Calu3 (cell line): ENCODE measurements at regions not wholly inside any gene's neighbourhood (a gene's known extent, or its start where the extent isn't known, plus 50 kb on each side); places are given as distances from the start of the nearest gene placed in this dataset.

ENCODE experiments used
- BruUV-seq: library from RNA; stranded (reverse); fragments of 400-500 nt; replicated peaks from 2 replicates; lab custom pipeline; 2021; lab: Mats Ljungman, UMichigan
- CTCF ChIA-PET: fragments of 300-600 bp; sonication (Branson Sonifier 250); formaldehyde crosslinking; loops from one replicate; lab custom pipeline; 2022; ENCODE audit warnings: antibody characterized with exemption; lab: Charles Lee
- DNase-seq: peaks from one replicate; pipeline ENCODE4 v3.0.0; 2022
- H3K27ac Mint-ChIP-seq: one replicate; pipeline ENCODE4 v1.8.0; 2022; ENCODE audit warnings: mixed read lengths; ENCODE audit not compliant: unreplicated experiment
- H3K27me3 Mint-ChIP-seq: one replicate; pipeline ENCODE4 v1.8.0; 2022; ENCODE audit warnings: mixed read lengths; ENCODE audit not compliant: unreplicated experiment
- H3K36me3 Mint-ChIP-seq: one replicate; pipeline ENCODE4 v1.8.0; 2022; ENCODE audit warnings: mild to moderate bottlenecking, moderate library complexity, mixed read lengths; ENCODE audit not compliant: insufficient read depth, unreplicated experiment
- H3K4me1 Mint-ChIP-seq: one replicate; pipeline ENCODE4 v1.8.0; 2022; ENCODE audit warnings: mild to moderate bottlenecking, low read depth, mixed read lengths; ENCODE audit not compliant: unreplicated experiment
- H3K4me3 Mint-ChIP-seq: one replicate; pipeline ENCODE4 v1.8.0; 2022; ENCODE audit warnings: mild to moderate bottlenecking, low read depth, moderate library complexity, mixed read lengths; ENCODE audit not compliant: unreplicated experiment
- H3K9me3 Mint-ChIP-seq: one replicate; pipeline ENCODE4 v1.8.0; 2022; ENCODE audit warnings: low read depth, mixed read lengths; ENCODE audit not compliant: unreplicated experiment
- intact Hi-C: fragments of 100-400 bp; cut with micrococcal nuclease; formaldehyde crosslinking; loops from one replicate; pipeline ENCODE4 v1.10.0; 2022; ENCODE audit not compliant: unreplicated experiment
- TF ChIP-seq, protein P1 (sequence below): fragments of 200-600 bp; IDR thresholded peaks from one replicate; pipeline ENCODE4 v1.8.0; 2022; ENCODE audit warnings: antibody characterized with exemption; ENCODE audit not compliant: unreplicated experiment

DNA sequence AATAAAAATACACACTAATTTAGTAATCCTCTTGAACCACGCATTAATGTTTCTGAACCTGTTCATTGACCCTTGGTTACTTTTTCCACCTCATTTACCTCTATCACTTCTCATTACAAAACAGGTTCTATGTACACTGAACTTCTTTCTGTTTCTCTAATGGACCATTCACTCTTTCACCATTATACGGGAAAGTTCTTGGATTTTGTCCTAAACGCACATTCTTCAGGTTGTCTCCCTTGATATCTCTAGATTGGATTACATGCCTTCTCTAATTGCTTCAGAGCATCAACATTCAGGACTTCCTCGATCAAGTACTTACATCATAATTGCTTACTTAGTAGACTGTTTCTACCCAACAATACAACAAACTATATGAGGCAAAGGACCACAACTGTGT, 359.4 kb upstream of the FSTL5 start:
- H3K4me3 Mint-ChIP-seq = no peak overlapping the region
- H3K27ac Mint-ChIP-seq = no peak overlapping the region
- TF ChIP-seq, protein P1, sequence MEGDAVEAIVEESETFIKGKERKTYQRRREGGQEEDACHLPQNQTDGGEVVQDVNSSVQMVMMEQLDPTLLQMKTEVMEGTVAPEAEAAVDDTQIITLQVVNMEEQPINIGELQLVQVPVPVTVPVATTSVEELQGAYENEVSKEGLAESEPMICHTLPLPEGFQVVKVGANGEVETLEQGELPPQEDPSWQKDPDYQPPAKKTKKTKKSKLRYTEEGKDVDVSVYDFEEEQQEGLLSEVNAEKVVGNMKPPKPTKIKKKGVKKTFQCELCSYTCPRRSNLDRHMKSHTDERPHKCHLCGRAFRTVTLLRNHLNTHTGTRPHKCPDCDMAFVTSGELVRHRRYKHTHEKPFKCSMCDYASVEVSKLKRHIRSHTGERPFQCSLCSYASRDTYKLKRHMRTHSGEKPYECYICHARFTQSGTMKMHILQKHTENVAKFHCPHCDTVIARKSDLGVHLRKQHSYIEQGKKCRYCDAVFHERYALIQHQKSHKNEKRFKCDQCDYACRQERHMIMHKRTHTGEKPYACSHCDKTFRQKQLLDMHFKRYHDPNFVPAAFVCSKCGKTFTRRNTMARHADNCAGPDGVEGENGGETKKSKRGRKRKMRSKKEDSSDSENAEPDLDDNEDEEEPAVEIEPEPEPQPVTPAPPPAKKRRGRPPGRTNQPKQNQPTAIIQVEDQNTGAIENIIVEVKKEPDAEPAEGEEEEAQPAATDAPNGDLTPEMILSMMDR = no peak
- no peaks in the 10 kb centered on the region for H3K4me1 Mint-ChIP-seq
- BruUV-seq = no TSS peak
- H3K36me3 Mint-ChIP-seq = no peaks in the 10 kb centered on the region
- no peaks in the 10 kb centered on the region for H3K27me3 Mint-ChIP-seq
- peaks cover 7% of the 10 kb centered on the region for H3K9me3 Mint-ChIP-seq
- CTCF ChIA-PET = no interaction called here
- intact Hi-C loops = no loop called here
- no peak for DNase-seq

DNA sequence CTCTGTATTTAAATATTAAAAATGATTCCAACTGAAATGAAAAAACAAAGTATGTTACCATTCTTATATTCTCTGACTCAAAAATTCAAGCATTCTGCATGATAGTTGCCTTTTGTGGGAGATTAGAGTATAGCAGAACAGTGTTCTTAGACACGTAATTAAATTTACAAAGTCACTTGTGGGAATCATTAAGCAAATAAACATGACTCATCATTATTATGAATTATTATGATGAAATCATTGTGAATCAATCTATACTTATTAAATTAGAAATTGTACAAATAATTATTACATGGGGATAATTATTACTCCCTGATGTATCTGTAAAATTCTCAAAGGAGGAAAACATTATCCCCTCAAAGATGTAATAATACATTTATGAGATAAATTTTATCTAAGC, 358.9 kb upstream of the FSTL5 start:
- DNase-seq = no peak
- TF ChIP-seq, protein P1 = no peak
- H3K4me3 Mint-ChIP-seq = no peak overlapping the region
- H3K9me3 Mint-ChIP-seq = peaks cover 7% of the 10 kb centered on the region
- no TSS peak for BruUV-seq
- CTCF ChIA-PET = no interaction called here
- intact Hi-C loops = no loop called here
- H3K4me1 Mint-ChIP-seq = no peaks in the 10 kb centered on the region
- H3K27me3 Mint-ChIP-seq = no peaks in the 10 kb centered on the region
- H3K36me3 Mint-ChIP-seq = no peaks in the 10 kb centered on the region
- no peak overlapping the region for H3K27ac Mint-ChIP-seq

DNA sequence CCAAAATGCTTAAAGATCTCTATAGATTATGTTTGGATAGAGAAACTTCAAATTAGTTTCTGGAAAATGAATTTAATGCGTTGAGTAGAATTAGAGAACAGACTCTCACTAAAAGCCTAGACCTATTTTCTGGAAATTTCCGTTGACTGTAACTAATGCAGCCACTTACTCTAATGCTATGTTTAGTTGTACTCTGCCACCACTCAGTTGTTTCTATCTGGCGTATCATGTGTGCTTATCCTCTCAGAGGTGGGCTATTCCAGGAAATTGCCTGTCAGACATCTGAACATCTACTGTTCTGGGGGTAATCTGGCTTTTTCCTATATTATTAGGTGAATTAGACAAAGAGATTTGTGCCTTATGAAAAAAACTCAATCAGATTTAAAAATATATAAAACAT, 347.1 kb upstream of the FSTL5 start:
- H3K9me3 Mint-ChIP-seq = peaks cover 3% of the 10 kb centered on the region
- H3K27ac Mint-ChIP-seq = no peak overlapping the region
- intact Hi-C loops = no loop called here
- no TSS peak for BruUV-seq
- no peak for DNase-seq
- no peaks in the 10 kb centered on the region for H3K4me1 Mint-ChIP-seq
- TF ChIP-seq, protein P1 = no peak
- CTCF ChIA-PET = no interaction called here
- H3K36me3 Mint-ChIP-seq = no peaks in the 10 kb centered on the region
- no peak overlapping the region for H3K4me3 Mint-ChIP-seq
- no peaks in the 10 kb centered on the region for H3K27me3 Mint-ChIP-seq

DNA sequence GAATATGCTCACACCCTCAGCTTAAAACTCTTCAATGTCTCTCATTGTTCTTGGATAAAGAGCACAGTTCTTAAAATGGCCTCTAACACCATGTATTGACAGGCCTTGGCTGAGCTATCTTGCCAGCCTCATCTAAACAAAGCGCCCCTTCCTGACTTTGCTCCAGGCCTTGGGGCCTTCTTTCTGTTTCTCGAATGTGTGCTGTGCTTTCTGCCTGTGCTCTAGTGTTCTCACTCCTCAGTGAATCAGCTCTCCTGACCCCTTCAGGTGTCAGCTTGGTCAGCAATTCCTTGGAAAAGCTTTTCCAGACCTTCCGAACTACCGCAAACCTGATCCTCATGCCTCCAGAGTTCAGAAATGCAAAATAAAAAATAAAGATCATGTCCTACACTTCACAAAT, 346.3 kb upstream of the FSTL5 start:
- TF ChIP-seq, protein P1 = no peak
- H3K27me3 Mint-ChIP-seq = no peaks in the 10 kb centered on the region
- no peak for DNase-seq
- no TSS peak for BruUV-seq
- no peak overlapping the region for H3K4me3 Mint-ChIP-seq
- H3K27ac Mint-ChIP-seq = no peak overlapping the region
- intact Hi-C loops = no loop called here
- no peaks in the 10 kb centered on the region for H3K36me3 Mint-ChIP-seq
- H3K4me1 Mint-ChIP-seq = no peaks in the 10 kb centered on the region
- no peaks in the 10 kb centered on the region for H3K9me3 Mint-ChIP-seq
- CTCF ChIA-PET = interaction anchor here (0.5 kb wide), 1 partner anchor 21 kb away, joined by 3 read pairs; no protein-coding TSS in a partner anchor
